ENCODE measurements at regions not wholly inside any gene's neighbourhood (a gene's known extent, or its start where the extent isn't known, plus 50 kb on each side); places are given as distances from the start of the nearest gene placed in this dataset.

DNA sequence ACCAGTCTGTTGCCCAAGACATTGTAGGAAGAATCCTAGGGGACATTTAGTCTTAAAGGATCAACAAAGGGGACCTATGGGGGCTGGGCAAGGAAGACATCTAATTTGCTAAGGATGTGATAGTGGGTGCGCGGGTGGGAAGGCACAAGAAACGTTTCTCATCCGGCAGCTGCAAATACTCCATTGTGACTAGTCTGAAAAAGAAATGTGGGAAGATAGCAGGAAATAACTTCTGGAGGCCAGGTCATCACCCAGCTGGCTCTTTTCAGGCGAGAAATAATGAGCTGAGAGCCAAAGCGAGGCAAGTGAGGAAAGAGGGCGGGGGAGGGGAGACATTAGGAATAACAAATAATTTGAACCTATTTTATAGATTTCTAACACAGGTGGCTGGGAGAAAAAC is 70.3 kb upstream of the NCK2 start:
- Mint-ChIP-seq H3K27me3 (ENCODE audit: low read depth) (no peaks in the 10 kb centered on the region; the same call in 1 of the 2 replicates), H3K9me3 (no peaks in the 10 kb centered on the region), H3K36me3 (no peaks in the 10 kb centered on the region), H3K27ac (no peak overlapping the region), H3K4me3 (no peak overlapping the region), H3K4me1 (peaks cover 11% of the 10 kb centered on the region)
- POLR2A ChIA-PET, result no interaction called here
- no peak for DNase-seq (ENCODE audit: low spot score)
- no peak for ATAC-seq
- CTCF ChIA-PET, result no interaction called here
- TF ChIP-seq, protein P1, sequence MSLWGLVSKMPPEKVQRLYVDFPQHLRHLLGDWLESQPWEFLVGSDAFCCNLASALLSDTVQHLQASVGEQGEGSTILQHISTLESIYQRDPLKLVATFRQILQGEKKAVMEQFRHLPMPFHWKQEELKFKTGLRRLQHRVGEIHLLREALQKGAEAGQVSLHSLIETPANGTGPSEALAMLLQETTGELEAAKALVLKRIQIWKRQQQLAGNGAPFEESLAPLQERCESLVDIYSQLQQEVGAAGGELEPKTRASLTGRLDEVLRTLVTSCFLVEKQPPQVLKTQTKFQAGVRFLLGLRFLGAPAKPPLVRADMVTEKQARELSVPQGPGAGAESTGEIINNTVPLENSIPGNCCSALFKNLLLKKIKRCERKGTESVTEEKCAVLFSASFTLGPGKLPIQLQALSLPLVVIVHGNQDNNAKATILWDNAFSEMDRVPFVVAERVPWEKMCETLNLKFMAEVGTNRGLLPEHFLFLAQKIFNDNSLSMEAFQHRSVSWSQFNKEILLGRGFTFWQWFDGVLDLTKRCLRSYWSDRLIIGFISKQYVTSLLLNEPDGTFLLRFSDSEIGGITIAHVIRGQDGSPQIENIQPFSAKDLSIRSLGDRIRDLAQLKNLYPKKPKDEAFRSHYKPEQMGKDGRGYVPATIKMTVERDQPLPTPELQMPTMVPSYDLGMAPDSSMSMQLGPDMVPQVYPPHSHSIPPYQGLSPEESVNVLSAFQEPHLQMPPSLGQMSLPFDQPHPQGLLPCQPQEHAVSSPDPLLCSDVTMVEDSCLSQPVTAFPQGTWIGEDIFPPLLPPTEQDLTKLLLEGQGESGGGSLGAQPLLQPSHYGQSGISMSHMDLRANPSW (CRISPR knock-in tag; conservative IDR thresholded peaks at IDR 0.05; ENCODE audit: low read depth), result no peak
- TF ChIP-seq NFE2L1 (CRISPR knock-in tag; IDR thresholded peaks at IDR 0.05) (no peak), MXD4 (CRISPR knock-in tag; IDR thresholded peaks at IDR 0.05; ENCODE audit: borderline replicate concordance) (no peak), CREM (CRISPR knock-in tag; IDR thresholded peaks at IDR 0.05) (no peak), HMGXB4 (CRISPR knock-in tag; IDR thresholded peaks at IDR 0.05) (no peak), ZNF138 (CRISPR knock-in tag; conservative IDR thresholded peaks at IDR 0.05) (no peak), USF1 (CRISPR knock-in tag; IDR thresholded peaks at IDR 0.05) (no peak), RELA (CRISPR knock-in tag; IDR thresholded peaks at IDR 0.05; ENCODE audit: borderline replicate concordance) (no peak), ZNF232 (CRISPR knock-in tag; IDR thresholded peaks at IDR 0.05) (no peak), FOXP4 (CRISPR knock-in tag; IDR thresholded peaks at IDR 0.05) (no peak), ARID4B (CRISPR knock-in tag; IDR thresholded peaks at IDR 0.05; ENCODE audit: borderline replicate concordance) (no peak), GTF2I (CRISPR knock-in tag; conservative IDR thresholded peaks at IDR 0.05) (no peak), FOXK1 (CRISPR knock-in tag; IDR thresholded peaks at IDR 0.05) (no peak), ATF6 (CRISPR knock-in tag; IDR thresholded peaks at IDR 0.05) (no peak)
- TF ChIP-seq, protein P2, sequence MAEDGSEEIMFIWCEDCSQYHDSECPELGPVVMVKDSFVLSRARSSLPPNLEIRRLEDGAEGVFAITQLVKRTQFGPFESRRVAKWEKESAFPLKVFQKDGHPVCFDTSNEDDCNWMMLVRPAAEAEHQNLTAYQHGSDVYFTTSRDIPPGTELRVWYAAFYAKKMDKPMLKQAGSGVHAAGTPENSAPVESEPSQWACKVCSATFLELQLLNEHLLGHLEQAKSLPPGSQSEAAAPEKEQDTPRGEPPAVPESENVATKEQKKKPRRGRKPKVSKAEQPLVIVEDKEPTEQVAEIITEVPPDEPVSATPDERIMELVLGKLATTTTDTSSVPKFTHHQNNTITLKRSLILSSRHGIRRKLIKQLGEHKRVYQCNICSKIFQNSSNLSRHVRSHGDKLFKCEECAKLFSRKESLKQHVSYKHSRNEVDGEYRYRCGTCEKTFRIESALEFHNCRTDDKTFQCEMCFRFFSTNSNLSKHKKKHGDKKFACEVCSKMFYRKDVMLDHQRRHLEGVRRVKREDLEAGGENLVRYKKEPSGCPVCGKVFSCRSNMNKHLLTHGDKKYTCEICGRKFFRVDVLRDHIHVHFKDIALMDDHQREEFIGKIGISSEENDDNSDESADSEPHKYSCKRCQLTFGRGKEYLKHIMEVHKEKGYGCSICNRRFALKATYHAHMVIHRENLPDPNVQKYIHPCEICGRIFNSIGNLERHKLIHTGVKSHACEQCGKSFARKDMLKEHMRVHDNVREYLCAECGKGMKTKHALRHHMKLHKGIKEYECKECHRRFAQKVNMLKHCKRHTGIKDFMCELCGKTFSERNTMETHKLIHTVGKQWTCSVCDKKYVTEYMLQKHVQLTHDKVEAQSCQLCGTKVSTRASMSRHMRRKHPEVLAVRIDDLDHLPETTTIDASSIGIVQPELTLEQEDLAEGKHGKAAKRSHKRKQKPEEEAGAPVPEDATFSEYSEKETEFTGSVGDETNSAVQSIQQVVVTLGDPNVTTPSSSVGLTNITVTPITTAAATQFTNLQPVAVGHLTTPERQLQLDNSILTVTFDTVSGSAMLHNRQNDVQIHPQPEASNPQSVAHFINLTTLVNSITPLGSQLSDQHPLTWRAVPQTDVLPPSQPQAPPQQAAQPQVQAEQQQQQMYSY (CRISPR knock-in tag; IDR thresholded peaks at IDR 0.05), result no peak
- TF ChIP-seq, protein P3, sequence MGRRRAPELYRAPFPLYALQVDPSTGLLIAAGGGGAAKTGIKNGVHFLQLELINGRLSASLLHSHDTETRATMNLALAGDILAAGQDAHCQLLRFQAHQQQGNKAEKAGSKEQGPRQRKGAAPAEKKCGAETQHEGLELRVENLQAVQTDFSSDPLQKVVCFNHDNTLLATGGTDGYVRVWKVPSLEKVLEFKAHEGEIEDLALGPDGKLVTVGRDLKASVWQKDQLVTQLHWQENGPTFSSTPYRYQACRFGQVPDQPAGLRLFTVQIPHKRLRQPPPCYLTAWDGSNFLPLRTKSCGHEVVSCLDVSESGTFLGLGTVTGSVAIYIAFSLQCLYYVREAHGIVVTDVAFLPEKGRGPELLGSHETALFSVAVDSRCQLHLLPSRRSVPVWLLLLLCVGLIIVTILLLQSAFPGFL (CRISPR knock-in tag; IDR thresholded peaks at IDR 0.05; ENCODE audit: borderline replicate concordance), result no peak
- TF ChIP-seq, protein P4, sequence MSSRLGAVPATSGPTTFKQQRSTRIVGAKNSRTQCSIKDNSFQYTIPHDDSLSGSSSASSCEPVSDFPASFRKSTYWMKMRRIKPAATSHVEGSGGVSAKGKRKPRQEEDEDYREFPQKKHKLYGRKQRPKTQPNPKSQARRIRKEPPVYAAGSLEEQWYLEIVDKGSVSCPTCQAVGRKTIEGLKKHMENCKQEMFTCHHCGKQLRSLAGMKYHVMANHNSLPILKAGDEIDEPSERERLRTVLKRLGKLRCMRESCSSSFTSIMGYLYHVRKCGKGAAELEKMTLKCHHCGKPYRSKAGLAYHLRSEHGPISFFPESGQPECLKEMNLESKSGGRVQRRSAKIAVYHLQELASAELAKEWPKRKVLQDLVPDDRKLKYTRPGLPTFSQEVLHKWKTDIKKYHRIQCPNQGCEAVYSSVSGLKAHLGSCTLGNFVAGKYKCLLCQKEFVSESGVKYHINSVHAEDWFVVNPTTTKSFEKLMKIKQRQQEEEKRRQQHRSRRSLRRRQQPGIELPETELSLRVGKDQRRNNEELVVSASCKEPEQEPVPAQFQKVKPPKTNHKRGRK (CRISPR knock-in tag; IDR thresholded peaks at IDR 0.05; ENCODE audit: borderline replicate concordance), result no peak

All from WTC11 (cell line).